ENCODE measurements at regions not wholly inside any gene's neighbourhood (a gene's known extent, or its start where the extent isn't known, plus 50 kb on each side); places are given as distances from the start of the nearest gene placed in this dataset.

GRCh38 chr20:24370911-24371695 lies 98.3 kb upstream of the SYNDIG1 start:
- no peak for TF ChIP-seq CTCF (conservative IDR thresholded peaks at IDR 0.05)
- TF ChIP-seq EZH2 (IDR thresholded peaks at IDR 0.05; ENCODE audit: low read depth): no peak
